ENCODE measurements at regions not wholly inside any gene's neighbourhood (a gene's known extent, or its start where the extent isn't known, plus 50 kb on each side); places are given as distances from the start of the nearest gene placed in this dataset.
"Not testable (repeated sequence)": the region's sequence is repeated elsewhere in the genome, so short reads cannot be mapped to it uniquely, and the experiment has no call there.

DNA sequence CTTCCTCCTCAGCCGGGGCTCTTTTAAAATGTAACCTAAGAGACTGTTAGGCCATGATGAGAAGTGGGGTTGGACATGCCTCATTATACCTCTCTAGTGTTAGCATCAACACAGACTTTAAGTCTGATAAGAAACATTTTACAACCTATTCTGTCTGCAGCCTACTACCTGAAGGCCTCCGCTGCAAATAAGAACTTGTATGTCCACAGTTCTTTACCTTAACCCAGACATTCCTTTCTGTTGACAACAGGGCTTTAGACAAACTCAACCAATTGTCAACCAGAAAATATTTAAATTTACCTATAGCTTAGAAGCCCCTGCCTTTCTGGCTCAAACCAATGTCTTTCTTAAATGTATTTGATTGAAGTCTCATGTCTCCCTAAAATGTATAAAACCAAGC is 1418.6 kb downstream of the STIM2 start:
- no peaks in the 10 kb centered on the region for H3K36me3 ChIP-seq
- H3K27ac ChIP-seq, result no peak overlapping the region
- 64 to 92% (median 88%) methylated on average over 2 of the region's 2 CpGs for WGBS, 5 donors
- no peaks in the 10 kb centered on the region for H3K27me3 ChIP-seq
- TF ChIP-seq POLR2A (IDR thresholded peaks at IDR 0.05) (no peak), EP300 (IDR thresholded peaks at IDR 0.05) (no peak), POLR2AphosphoS5 (IDR thresholded peaks at IDR 0.05) (no peak)
- TF ChIP-seq, protein P1, sequence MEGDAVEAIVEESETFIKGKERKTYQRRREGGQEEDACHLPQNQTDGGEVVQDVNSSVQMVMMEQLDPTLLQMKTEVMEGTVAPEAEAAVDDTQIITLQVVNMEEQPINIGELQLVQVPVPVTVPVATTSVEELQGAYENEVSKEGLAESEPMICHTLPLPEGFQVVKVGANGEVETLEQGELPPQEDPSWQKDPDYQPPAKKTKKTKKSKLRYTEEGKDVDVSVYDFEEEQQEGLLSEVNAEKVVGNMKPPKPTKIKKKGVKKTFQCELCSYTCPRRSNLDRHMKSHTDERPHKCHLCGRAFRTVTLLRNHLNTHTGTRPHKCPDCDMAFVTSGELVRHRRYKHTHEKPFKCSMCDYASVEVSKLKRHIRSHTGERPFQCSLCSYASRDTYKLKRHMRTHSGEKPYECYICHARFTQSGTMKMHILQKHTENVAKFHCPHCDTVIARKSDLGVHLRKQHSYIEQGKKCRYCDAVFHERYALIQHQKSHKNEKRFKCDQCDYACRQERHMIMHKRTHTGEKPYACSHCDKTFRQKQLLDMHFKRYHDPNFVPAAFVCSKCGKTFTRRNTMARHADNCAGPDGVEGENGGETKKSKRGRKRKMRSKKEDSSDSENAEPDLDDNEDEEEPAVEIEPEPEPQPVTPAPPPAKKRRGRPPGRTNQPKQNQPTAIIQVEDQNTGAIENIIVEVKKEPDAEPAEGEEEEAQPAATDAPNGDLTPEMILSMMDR (IDR thresholded peaks at IDR 0.05), result no peak
- peaks cover 0 to 11% (median 0%) of the 10 kb centered on the region in 4 donors for H3K4me1 ChIP-seq
- no peak for DNase-seq
- intact Hi-C loops (cut with DNase I; ENCODE audit: low total_unique reads), result no loop called here
- no peak overlapping the region for H3K4me3 ChIP-seq
- H3K9me3 ChIP-seq, result peaks cover 0 to 4% (median 0%) of the 10 kb centered on the region in 4 donors

DNA sequence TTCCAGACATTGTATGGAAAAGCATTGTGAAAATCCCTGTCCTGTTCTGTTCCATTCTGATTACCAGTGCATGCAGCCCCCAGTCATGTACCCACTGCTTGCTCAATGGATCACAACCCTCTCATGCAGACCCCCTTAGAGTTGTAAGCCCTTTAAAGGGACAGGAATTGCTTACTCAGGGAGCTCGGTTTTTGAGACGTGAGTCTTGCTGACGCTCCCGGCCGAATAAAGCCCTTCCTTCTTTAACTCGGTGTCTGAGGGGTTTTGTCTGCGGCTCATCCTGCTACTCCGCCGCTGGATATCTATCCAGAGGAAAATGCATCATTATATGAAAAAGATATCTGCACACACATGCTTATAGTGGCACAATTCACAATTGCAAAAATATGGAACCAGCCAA is 1425.6 kb downstream of the STIM2 start:
- H3K36me3 ChIP-seq; DNase-seq; H3K27ac ChIP-seq; H3K4me3 ChIP-seq; H3K4me1 ChIP-seq; H3K27me3 ChIP-seq; intact Hi-C loops (cut with DNase I; ENCODE audit: low total_unique reads): not testable (repeated sequence)
- H3K9me3 ChIP-seq, result peaks cover 0 to 12% (median 11%) of the 10 kb centered on the region in 4 donors
- 91 to 97% (median 96%) methylated on average over 9 of the region's 9 CpGs for WGBS, 5 donors

DNA sequence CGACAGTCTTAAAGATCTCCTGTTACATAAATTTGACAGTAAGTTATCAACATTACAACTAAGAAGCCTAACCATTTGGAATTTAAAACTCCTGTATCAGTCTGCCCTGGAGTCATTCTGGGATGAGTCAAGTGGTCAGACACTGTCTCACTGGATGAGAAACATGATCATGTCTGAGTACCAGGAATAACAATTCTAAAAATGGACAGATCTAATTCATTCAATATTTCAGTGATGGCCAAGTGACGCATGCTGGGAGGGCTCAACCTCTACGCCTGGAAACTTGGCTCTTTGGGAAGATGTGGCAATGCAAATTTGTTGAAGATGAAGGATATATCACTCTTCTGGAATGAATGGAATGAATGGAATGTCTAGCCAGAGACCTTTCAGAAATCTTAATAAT is 1427.2 kb downstream of the STIM2 start:
- H3K4me3 ChIP-seq, result no peak overlapping the region
- H3K4me1 ChIP-seq, result no peaks in the 10 kb centered on the region
- H3K36me3 ChIP-seq, result no peaks in the 10 kb centered on the region
- intact Hi-C loops (cut with DNase I; ENCODE audit: low total_unique reads), result no loop called here
- WGBS, 5 donors, result 56 to 74% (median 64%) methylated on average over 3 of the region's 3 CpGs
- DNase-seq, result no peak
- no peak for TF ChIP-seq EP300 (IDR thresholded peaks at IDR 0.05)
- no peak for TF ChIP-seq POLR2AphosphoS5 (IDR thresholded peaks at IDR 0.05)
- TF ChIP-seq, protein P1 (IDR thresholded peaks at IDR 0.05), result no peak
- TF ChIP-seq POLR2A (IDR thresholded peaks at IDR 0.05), result no peak
- H3K9me3 ChIP-seq, result peaks cover 0 to 12% (median 11%) of the 10 kb centered on the region in 4 donors
- no peak overlapping the region for H3K27ac ChIP-seq
- no peaks in the 10 kb centered on the region for H3K27me3 ChIP-seq

DNA sequence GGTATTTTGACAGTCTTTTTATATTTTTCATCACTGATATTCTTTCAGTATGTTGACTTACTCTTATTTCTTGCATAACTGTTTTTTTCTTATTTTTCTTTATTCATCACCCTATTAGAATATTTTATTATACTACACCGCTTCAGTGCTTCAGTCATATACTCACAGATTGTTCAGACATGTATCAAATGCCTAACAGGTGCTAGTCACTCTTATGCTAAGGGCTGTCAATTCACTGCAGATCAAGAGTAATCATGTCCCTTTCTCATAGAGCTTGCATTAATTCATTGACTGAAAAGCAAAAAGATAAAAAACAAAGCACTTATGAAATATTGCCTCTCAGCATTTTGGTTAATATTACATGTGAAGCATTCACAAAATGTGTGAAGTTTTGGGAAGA is 1435.6 kb downstream of the STIM2 start:
- no peak overlapping the region for H3K4me3 ChIP-seq
- DNase-seq, result no peak
- H3K27me3 ChIP-seq, result no peaks in the 10 kb centered on the region
- H3K9me3 ChIP-seq, result no peaks in the 10 kb centered on the region
- TF ChIP-seq POLR2AphosphoS5 (IDR thresholded peaks at IDR 0.05) (no peak), EP300 (IDR thresholded peaks at IDR 0.05) (no peak), POLR2A (IDR thresholded peaks at IDR 0.05) (no peak)
- TF ChIP-seq, protein P1 (IDR thresholded peaks at IDR 0.05), result no peak
- no peaks in the 10 kb centered on the region for H3K36me3 ChIP-seq
- no peaks in the 10 kb centered on the region for H3K4me1 ChIP-seq
- intact Hi-C loops (cut with DNase I; ENCODE audit: low total_unique reads), result no loop called here
- WGBS, 5 donors, result 72 to 93% (median 87%) methylated on average over 1 of the region's 1 CpG
- H3K27ac ChIP-seq, result no peak overlapping the region

DNA sequence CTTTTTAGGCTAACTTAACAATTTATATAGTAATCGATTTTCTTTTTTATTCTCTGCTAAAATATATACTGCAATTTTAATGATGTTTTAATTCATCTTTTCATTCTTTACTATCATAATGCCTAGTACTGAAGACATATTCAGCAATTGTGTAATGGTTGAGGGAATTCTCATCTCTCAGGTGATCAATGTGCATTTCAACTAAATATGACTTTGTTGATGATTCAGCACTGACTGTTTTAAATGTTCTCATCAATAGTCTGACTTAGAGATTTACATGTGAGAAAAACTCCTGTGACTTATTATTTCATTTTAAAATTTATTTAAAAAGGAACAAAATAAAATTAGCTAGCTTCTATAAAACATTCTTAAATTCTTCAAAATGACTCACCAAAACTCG is 1450.3 kb downstream of the STIM2 start:
- DNase-seq, result no peak
- H3K9me3 ChIP-seq, result peaks cover 0 to 7% (median 3%) of the 10 kb centered on the region in 4 donors
- WGBS, 5 donors, result 87 to 91% (median 89%) methylated on average over 2 of the region's 2 CpGs
- no peak overlapping the region for H3K27ac ChIP-seq
- no peak overlapping the region for H3K4me3 ChIP-seq
- peaks cover 0 to 5% (median 0%) of the 10 kb centered on the region in 4 donors for H3K4me1 ChIP-seq
- no peaks in the 10 kb centered on the region for H3K27me3 ChIP-seq
- intact Hi-C loops (cut with DNase I; ENCODE audit: low total_unique reads), result no loop called here
- TF ChIP-seq EP300 (IDR thresholded peaks at IDR 0.05) (no peak), POLR2A (IDR thresholded peaks at IDR 0.05) (no peak), POLR2AphosphoS5 (IDR thresholded peaks at IDR 0.05) (no peak)
- TF ChIP-seq, protein P1 (IDR thresholded peaks at IDR 0.05), result no peak
- no peaks in the 10 kb centered on the region for H3K36me3 ChIP-seq

DNA sequence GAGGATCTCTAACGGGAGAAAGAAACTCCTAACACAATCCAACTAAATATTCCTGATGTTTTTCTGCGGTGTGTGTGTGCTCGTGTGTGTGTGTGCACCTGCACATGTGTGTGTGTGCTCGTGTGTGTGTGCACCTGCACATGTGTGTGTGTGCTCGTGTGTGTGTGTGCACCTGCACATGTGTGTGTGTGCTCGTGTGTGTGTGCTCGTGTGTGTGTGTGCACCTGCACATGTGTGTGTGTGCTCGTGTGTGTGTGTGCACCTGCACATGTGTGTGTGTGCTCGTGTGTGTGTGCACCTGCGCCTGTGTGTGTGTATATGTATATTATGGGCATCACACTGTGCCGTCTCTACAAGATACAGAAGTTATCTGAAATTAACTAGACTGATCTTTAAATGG is 1451.9 kb downstream of the STIM2 start:
- WGBS, 5 donors, result 82 to 95% (median 86%) methylated on average over 11 of the region's 11 CpGs
- intact Hi-C loops (cut with DNase I; ENCODE audit: low total_unique reads); DNase-seq; H3K4me3 ChIP-seq; H3K9me3 ChIP-seq; H3K27ac ChIP-seq; H3K4me1 ChIP-seq; H3K27me3 ChIP-seq; H3K36me3 ChIP-seq: not testable (repeated sequence)
